GM18519 (cell line): ENCODE measurements at regions not wholly inside any gene's neighbourhood (a gene's known extent, or its start where the extent isn't known, plus 50 kb on each side); places are given as distances from the start of the nearest gene placed in this dataset.

Source experiments
- ATAC-seq: cut with Tn5 transposase; IDR thresholded peaks from one replicate; pipeline ENCODE4 v1.9.1; 2021; ENCODE audit warnings: mild to moderate bottlenecking, moderate library complexity; ENCODE audit not compliant: unreplicated experiment, low FRiP score

GRCh38 chr5:20692913-20693312 lies 704.9 kb upstream of the CDH18 start:
- ATAC-seq = no peak

- ATAC-seq = no peak
Observed at GRCh38 chr5:20683241-20683940, 695.4 kb upstream of the CDH18 start.

- ATAC-seq = no peak
Observed at GRCh38 chr5:20680718-20681302, 692.8 kb upstream of the CDH18 start.

- no peak for ATAC-seq
Observed at GRCh38 chr5:20678814-20679298, 690.9 kb upstream of the CDH18 start.

GRCh38 chr5:20678386-20678785 lies 690.4 kb upstream of the CDH18 start:
- no peak for ATAC-seq

GRCh38 chr5:20660588-20660987 lies 672.6 kb upstream of the CDH18 start:
- no peak for ATAC-seq

GRCh38 chr5:20656262-20656661 lies 668.3 kb upstream of the CDH18 start:
- no peak for ATAC-seq

- no peak for ATAC-seq
Observed at GRCh38 chr5:20655211-20655610, 667.2 kb upstream of the CDH18 start.

- ATAC-seq = no peak
Observed at GRCh38 chr5:20654746-20655145, 666.7 kb upstream of the CDH18 start.

GRCh38 chr5:20654033-20654432 lies 666.0 kb upstream of the CDH18 start:
- ATAC-seq = no peak

- no peak for ATAC-seq
Observed at GRCh38 chr5:20649966-20650365, 662.0 kb upstream of the CDH18 start.

GRCh38 chr5:20648981-20649380 lies 661.0 kb upstream of the CDH18 start:
- ATAC-seq = no peak

GRCh38 chr5:20636686-20637085 lies 648.7 kb upstream of the CDH18 start:
- no peak for ATAC-seq

- ATAC-seq = no peak
Observed at GRCh38 chr5:20619591-20619990, 631.6 kb upstream of the CDH18 start.

GRCh38 chr5:20618340-20618739 lies 630.3 kb upstream of the CDH18 start:
- ATAC-seq = no peak

- no peak for ATAC-seq
Observed at GRCh38 chr5:20617841-20618240, 629.8 kb upstream of the CDH18 start.

- ATAC-seq = no peak
Observed at GRCh38 chr5:20615888-20616563, 628.0 kb upstream of the CDH18 start.

GRCh38 chr5:20611620-20612019 lies 623.6 kb upstream of the CDH18 start:
- ATAC-seq = no peak

GRCh38 chr5:20610681-20611080 lies 622.7 kb upstream of the CDH18 start:
- ATAC-seq = no peak

GRCh38 chr5:20609126-20609525 lies 621.1 kb upstream of the CDH18 start:
- no peak for ATAC-seq

- ATAC-seq = no peak
Observed at GRCh38 chr5:20608567-20608966, 620.6 kb upstream of the CDH18 start.
